ENCODE measurements at regions not wholly inside any gene's neighbourhood (a gene's known extent, or its start where the extent isn't known, plus 50 kb on each side); places are given as distances from the start of the nearest gene placed in this dataset.

- Mint-ChIP-seq H3K9me3 (peaks cover 5% of the 10 kb centered on the region), H3K4me3 (no peak overlapping the region), H3K4me1 (no peaks in the 10 kb centered on the region), H3K27ac (no peak overlapping the region), H3K27me3 (no peaks in the 10 kb centered on the region), H3K36me3 (no peaks in the 10 kb centered on the region)
- ATAC-seq (ENCODE audit: low read depth) (no peak), DNase-seq (ENCODE audit: low spot score in 2 of 2) (no peak)
These were observed 1101.6 kb upstream of the RAG2 start for GRCh38 chr11:37699644-37700043.

GRCh38 chr11:37695283-37695682, 1097.2 kb upstream of the RAG2 start:
- DNase-seq (ENCODE audit: low spot score in 2 of 2) (no peak), ATAC-seq (ENCODE audit: low read depth) (no peak)
- H3K9me3 Mint-ChIP-seq: peaks cover 6% of the 10 kb centered on the region
- H3K4me3 Mint-ChIP-seq: no peak overlapping the region
- no peaks in the 10 kb centered on the region for H3K4me1 Mint-ChIP-seq
- H3K27me3 Mint-ChIP-seq: no peaks in the 10 kb centered on the region
- H3K27ac Mint-ChIP-seq: no peak overlapping the region
- H3K36me3 Mint-ChIP-seq: no peaks in the 10 kb centered on the region

GRCh38 chr11:37689951-37690350, 1091.9 kb upstream of the RAG2 start:
- peaks cover 9% of the 10 kb centered on the region for H3K9me3 Mint-ChIP-seq
- no peaks in the 10 kb centered on the region for H3K27me3 Mint-ChIP-seq
- DNase-seq (ENCODE audit: low spot score in 2 of 2): no peak
- no peaks in the 10 kb centered on the region for H3K4me1 Mint-ChIP-seq
- H3K4me3 Mint-ChIP-seq: no peak overlapping the region
- no peaks in the 10 kb centered on the region for H3K36me3 Mint-ChIP-seq
- no peak for ATAC-seq (ENCODE audit: low read depth)
- H3K27ac Mint-ChIP-seq: no peak overlapping the region

- ATAC-seq (ENCODE audit: low read depth): no peak
- Mint-ChIP-seq H3K4me3 (no peak overlapping the region), H3K9me3 (peaks cover 5% of the 10 kb centered on the region), H3K36me3 (no peaks in the 10 kb centered on the region), H3K27ac (no peak overlapping the region), H3K27me3 (no peaks in the 10 kb centered on the region), H3K4me1 (no peaks in the 10 kb centered on the region)
- DNase-seq (ENCODE audit: low spot score in 2 of 2): no peak
These were observed 1090.4 kb upstream of the RAG2 start for GRCh38 chr11:37688456-37688855.

- no peaks in the 10 kb centered on the region for H3K27me3 Mint-ChIP-seq
- no peaks in the 10 kb centered on the region for H3K36me3 Mint-ChIP-seq
- ATAC-seq (ENCODE audit: low read depth) (no peak), DNase-seq (ENCODE audit: low spot score in 2 of 2) (no peak)
- no peak overlapping the region for H3K27ac Mint-ChIP-seq
- no peak overlapping the region for H3K4me3 Mint-ChIP-seq
- H3K4me1 Mint-ChIP-seq: no peaks in the 10 kb centered on the region
- peaks cover 4% of the 10 kb centered on the region for H3K9me3 Mint-ChIP-seq
These were observed 1089.1 kb upstream of the RAG2 start for GRCh38 chr11:37687130-37687529.

- H3K9me3 Mint-ChIP-seq: peaks cover 8% of the 10 kb centered on the region
- no peak overlapping the region for H3K4me3 Mint-ChIP-seq
- ATAC-seq (ENCODE audit: low read depth) (no peak), DNase-seq (ENCODE audit: low spot score in 2 of 2) (no peak)
- no peaks in the 10 kb centered on the region for H3K4me1 Mint-ChIP-seq
- no peaks in the 10 kb centered on the region for H3K36me3 Mint-ChIP-seq
- H3K27me3 Mint-ChIP-seq: no peaks in the 10 kb centered on the region
- no peak overlapping the region for H3K27ac Mint-ChIP-seq
These were observed 1073.3 kb upstream of the RAG2 start for GRCh38 chr11:37671321-37671720.

GRCh38 chr11:37666960-37667359, 1068.9 kb upstream of the RAG2 start:
- DNase-seq (ENCODE audit: low spot score in 2 of 2): no peak
- Mint-ChIP-seq H3K4me1 (no peaks in the 10 kb centered on the region), H3K9me3 (peaks cover 4% of the 10 kb centered on the region), H3K4me3 (no peak overlapping the region), H3K27ac (no peak overlapping the region), H3K36me3 (no peaks in the 10 kb centered on the region), H3K27me3 (no peaks in the 10 kb centered on the region)
- ATAC-seq (ENCODE audit: low read depth): no peak

GRCh38 chr11:37657645-37658044, 1059.6 kb upstream of the RAG2 start:
- Mint-ChIP-seq H3K27ac (no peak overlapping the region), H3K9me3 (peaks cover 6% of the 10 kb centered on the region), H3K4me1 (no peaks in the 10 kb centered on the region), H3K36me3 (no peaks in the 10 kb centered on the region), H3K27me3 (no peaks in the 10 kb centered on the region), H3K4me3 (no peak overlapping the region)
- no peak for DNase-seq (ENCODE audit: low spot score in 2 of 2)
- no peak for ATAC-seq (ENCODE audit: low read depth)

GRCh38 chr11:37647767-37648166, 1049.7 kb upstream of the RAG2 start:
- H3K36me3 Mint-ChIP-seq: no peaks in the 10 kb centered on the region
- H3K4me1 Mint-ChIP-seq: no peaks in the 10 kb centered on the region
- no peaks in the 10 kb centered on the region for H3K27me3 Mint-ChIP-seq
- DNase-seq (ENCODE audit: low spot score in 2 of 2) (no peak), ATAC-seq (ENCODE audit: low read depth) (no peak)
- H3K4me3 Mint-ChIP-seq: no peak overlapping the region
- H3K27ac Mint-ChIP-seq: no peak overlapping the region
- peaks cover 10% of the 10 kb centered on the region for H3K9me3 Mint-ChIP-seq

GRCh38 chr11:37643968-37644367, 1045.9 kb upstream of the RAG2 start:
- Mint-ChIP-seq H3K9me3 (peaks cover 5% of the 10 kb centered on the region), H3K4me1 (no peaks in the 10 kb centered on the region), H3K4me3 (no peak overlapping the region), H3K27me3 (no peaks in the 10 kb centered on the region), H3K27ac (no peak overlapping the region), H3K36me3 (no peaks in the 10 kb centered on the region)
- no peak for ATAC-seq (ENCODE audit: low read depth)
- DNase-seq (ENCODE audit: low spot score in 2 of 2): no peak

GRCh38 chr11:37642296-37642695, 1044.3 kb upstream of the RAG2 start:
- no peak overlapping the region for H3K27ac Mint-ChIP-seq
- no peak for DNase-seq (ENCODE audit: low spot score in 2 of 2)
- H3K4me1 Mint-ChIP-seq: no peaks in the 10 kb centered on the region
- H3K9me3 Mint-ChIP-seq: peaks cover 7% of the 10 kb centered on the region
- H3K4me3 Mint-ChIP-seq: no peak overlapping the region
- no peaks in the 10 kb centered on the region for H3K27me3 Mint-ChIP-seq
- no peak for ATAC-seq (ENCODE audit: low read depth)
- no peaks in the 10 kb centered on the region for H3K36me3 Mint-ChIP-seq

- ATAC-seq (ENCODE audit: low read depth) (no peak), DNase-seq (ENCODE audit: low spot score in 2 of 2) (no peak)
- Mint-ChIP-seq H3K27ac (no peak overlapping the region), H3K4me1 (no peaks in the 10 kb centered on the region), H3K27me3 (no peaks in the 10 kb centered on the region), H3K9me3 (peaks cover 9% of the 10 kb centered on the region), H3K36me3 (no peaks in the 10 kb centered on the region), H3K4me3 (no peak overlapping the region)
These were observed 1034.7 kb upstream of the RAG2 start for GRCh38 chr11:37632748-37633147.

GRCh38 chr11:37630866-37631265, 1032.8 kb upstream of the RAG2 start:
- H3K4me1 Mint-ChIP-seq: no peaks in the 10 kb centered on the region
- no peaks in the 10 kb centered on the region for H3K27me3 Mint-ChIP-seq
- ATAC-seq (ENCODE audit: low read depth) (no peak), DNase-seq (ENCODE audit: low spot score in 2 of 2) (no peak)
- H3K4me3 Mint-ChIP-seq: no peak overlapping the region
- H3K36me3 Mint-ChIP-seq: no peaks in the 10 kb centered on the region
- H3K9me3 Mint-ChIP-seq: peaks cover 10% of the 10 kb centered on the region
- no peak overlapping the region for H3K27ac Mint-ChIP-seq

GRCh38 chr11:37623778-37624177, 1025.7 kb upstream of the RAG2 start:
- Mint-ChIP-seq H3K9me3 (peaks cover 10% of the 10 kb centered on the region), H3K36me3 (no peaks in the 10 kb centered on the region), H3K27me3 (no peaks in the 10 kb centered on the region), H3K4me3 (no peak overlapping the region), H3K27ac (no peak overlapping the region), H3K4me1 (no peaks in the 10 kb centered on the region)
- no peak for DNase-seq (ENCODE audit: low spot score in 2 of 2)
- no peak for ATAC-seq (ENCODE audit: low read depth)

GRCh38 chr11:37621662-37622061, 1023.6 kb upstream of the RAG2 start:
- peaks cover 5% of the 10 kb centered on the region for H3K9me3 Mint-ChIP-seq
- no peak overlapping the region for H3K27ac Mint-ChIP-seq
- no peak for ATAC-seq (ENCODE audit: low read depth)
- H3K36me3 Mint-ChIP-seq: no peaks in the 10 kb centered on the region
- no peaks in the 10 kb centered on the region for H3K4me1 Mint-ChIP-seq
- no peak for DNase-seq (ENCODE audit: low spot score in 2 of 2)
- no peaks in the 10 kb centered on the region for H3K27me3 Mint-ChIP-seq
- no peak overlapping the region for H3K4me3 Mint-ChIP-seq

GRCh38 chr11:37616291-37616690, 1018.3 kb upstream of the RAG2 start:
- no peak overlapping the region for H3K4me3 Mint-ChIP-seq
- H3K4me1 Mint-ChIP-seq: no peaks in the 10 kb centered on the region
- ATAC-seq (ENCODE audit: low read depth) (no peak), DNase-seq (ENCODE audit: low spot score in 2 of 2) (no peak)
- peaks cover 1% of the 10 kb centered on the region for H3K9me3 Mint-ChIP-seq
- no peaks in the 10 kb centered on the region for H3K36me3 Mint-ChIP-seq
- no peak overlapping the region for H3K27ac Mint-ChIP-seq
- H3K27me3 Mint-ChIP-seq: no peaks in the 10 kb centered on the region

All from memory B cell (primary cell).